ENCODE measurements at regions not wholly inside any gene's neighbourhood (a gene's known extent, or its start where the extent isn't known, plus 50 kb on each side); places are given as distances from the start of the nearest gene placed in this dataset.

DNA sequence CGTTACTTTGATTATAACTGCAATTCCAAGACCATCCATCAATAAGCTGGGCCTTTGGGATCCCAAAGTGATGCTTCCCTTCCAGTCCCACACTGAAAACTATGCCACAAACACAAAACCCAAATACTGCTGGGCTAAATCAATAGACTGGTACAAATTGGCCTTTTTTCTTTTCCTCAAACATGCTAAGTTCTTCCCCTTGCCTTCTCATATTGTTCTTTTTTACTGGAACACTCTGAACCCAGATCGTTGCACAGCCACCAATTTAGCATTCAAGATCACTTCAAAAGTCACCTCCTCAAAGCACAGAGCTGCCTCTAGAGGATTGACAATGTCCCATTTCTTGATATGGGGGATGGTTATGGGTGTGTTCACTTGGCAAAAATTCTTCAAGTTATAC lies 66.0 kb downstream of the ACTL7B start:
- H3K18ac ChIP-seq (ENCODE audit: low read depth, low read length): no peak overlapping the region
- dilution Hi-C loops (cut with HindIII; ENCODE audit: low sequenced_read_pairs, unreplicated experiment): no loop called here
- H3K14ac ChIP-seq (replicated peaks; ENCODE audit: low read depth, low read length): no peak overlapping the region
- no peak overlapping the region for H4K8ac ChIP-seq (ENCODE audit: low read depth in 2 of 2, low read length in 2 of 2)
- POLR2A ChIA-PET (ENCODE audit: unreplicated experiment): no interaction called here
- CTCF ChIA-PET: no interaction called here
- H3K23ac ChIP-seq (ENCODE audit: low read depth, low read length): no peak overlapping the region
- H3K27ac ChIP-seq (ENCODE audit: insufficient read depth, low read length): no peak overlapping the region
- WGBS, 2 experiments (ENCODE audit: extremely low coverage in 2 of 2, insufficient read length in 1 of 2): 33% methylated on average over 1 of the region's 2 CpGs; no CpG with 5 or more reads in 1 of the 2 experiments
- no peak overlapping the region for H3K4ac ChIP-seq (ENCODE audit: low read depth, low read length)
- intact Hi-C loops (cut with micrococcal nuclease): no loop called here
- no peak overlapping the region for H2BK5ac ChIP-seq (ENCODE audit: low read depth, low read length, poor library complexity, severe bottlenecking)
- H3K9me1 ChIP-seq (ENCODE audit: insufficient read depth, low read length): no peaks in the 10 kb centered on the region
- BruUV-seq (replicated peaks): no TSS peak
- H4K20me1 ChIP-seq (ENCODE audit: insufficient read depth, low read length): no peaks in the 10 kb centered on the region
- ATAC-seq (ENCODE audit: low read depth): no peak
- H3K4me1 ChIP-seq (ENCODE audit: control insufficient read depth, insufficient read depth, low read length): no peaks in the 10 kb centered on the region
- DNase-seq: no peak
- H4K5ac ChIP-seq (ENCODE audit: low read depth, low read length): no peak overlapping the region
- H2BK15ac ChIP-seq (ENCODE audit: low read depth, low read length): no peak overlapping the region
- H3K4me3 ChIP-seq (ENCODE audit: insufficient read depth, low read depth, low read length): no peak overlapping the region
- no peak overlapping the region for H4K91ac ChIP-seq (ENCODE audit: insufficient read depth, low read depth, low read length)
- no peaks in the 10 kb centered on the region for H3K36me3 ChIP-seq (ENCODE audit: control insufficient read depth, insufficient read depth, low read length)
- no peaks in the 10 kb centered on the region for H3K9me3 ChIP-seq (ENCODE audit: control insufficient read depth, insufficient read depth, low read length)
- in situ Hi-C loops (cut with MboI; ENCODE audit: low sequenced_read_pairs): no loop called here
- TF ChIP-seq RAD21 (IDR thresholded peaks at IDR 0.05; ENCODE audit: low read length) (no peak), POLR2A (IDR thresholded peaks at IDR 0.05; ENCODE audit: low read depth, low read length) (no peak), CEBPB (IDR thresholded peaks at IDR 0.05; ENCODE audit: low read depth, low read length) (no peak), CHD1 (IDR thresholded peaks at IDR 0.05; ENCODE audit: low read depth, low read length) (no peak), MXI1 (IDR thresholded peaks at IDR 0.05; ENCODE audit: borderline replicate concordance, low read depth, low read length) (no peak), FOS (IDR thresholded peaks at IDR 0.05; ENCODE audit: low read depth, low read length) (no peak), NFE2L2 (IDR thresholded peaks at IDR 0.05; ENCODE audit: low read depth, low read length) (no peak), RCOR1 (IDR thresholded peaks at IDR 0.05; ENCODE audit: insufficient replicate concordance, low read length) (no peak), MAZ (IDR thresholded peaks at IDR 0.05; ENCODE audit: borderline replicate concordance, low read depth, low read length) (no peak), RFX5 (IDR thresholded peaks at IDR 0.05; ENCODE audit: low read depth, low read length) (no peak), BHLHE40 (IDR thresholded peaks at IDR 0.05; ENCODE audit: low read depth, low read length) (no peak), SMC3 (IDR thresholded peaks at IDR 0.05; ENCODE audit: low read depth, low read length) (no peak), MAFK (IDR thresholded peaks at IDR 0.05; ENCODE audit: low read depth, low read length) (no peak)
- TF ChIP-seq, protein P1, sequence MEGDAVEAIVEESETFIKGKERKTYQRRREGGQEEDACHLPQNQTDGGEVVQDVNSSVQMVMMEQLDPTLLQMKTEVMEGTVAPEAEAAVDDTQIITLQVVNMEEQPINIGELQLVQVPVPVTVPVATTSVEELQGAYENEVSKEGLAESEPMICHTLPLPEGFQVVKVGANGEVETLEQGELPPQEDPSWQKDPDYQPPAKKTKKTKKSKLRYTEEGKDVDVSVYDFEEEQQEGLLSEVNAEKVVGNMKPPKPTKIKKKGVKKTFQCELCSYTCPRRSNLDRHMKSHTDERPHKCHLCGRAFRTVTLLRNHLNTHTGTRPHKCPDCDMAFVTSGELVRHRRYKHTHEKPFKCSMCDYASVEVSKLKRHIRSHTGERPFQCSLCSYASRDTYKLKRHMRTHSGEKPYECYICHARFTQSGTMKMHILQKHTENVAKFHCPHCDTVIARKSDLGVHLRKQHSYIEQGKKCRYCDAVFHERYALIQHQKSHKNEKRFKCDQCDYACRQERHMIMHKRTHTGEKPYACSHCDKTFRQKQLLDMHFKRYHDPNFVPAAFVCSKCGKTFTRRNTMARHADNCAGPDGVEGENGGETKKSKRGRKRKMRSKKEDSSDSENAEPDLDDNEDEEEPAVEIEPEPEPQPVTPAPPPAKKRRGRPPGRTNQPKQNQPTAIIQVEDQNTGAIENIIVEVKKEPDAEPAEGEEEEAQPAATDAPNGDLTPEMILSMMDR (conservative IDR thresholded peaks at IDR 0.05; ENCODE audit: low read depth, low read length): no peak
- TF ChIP-seq, protein P2, sequence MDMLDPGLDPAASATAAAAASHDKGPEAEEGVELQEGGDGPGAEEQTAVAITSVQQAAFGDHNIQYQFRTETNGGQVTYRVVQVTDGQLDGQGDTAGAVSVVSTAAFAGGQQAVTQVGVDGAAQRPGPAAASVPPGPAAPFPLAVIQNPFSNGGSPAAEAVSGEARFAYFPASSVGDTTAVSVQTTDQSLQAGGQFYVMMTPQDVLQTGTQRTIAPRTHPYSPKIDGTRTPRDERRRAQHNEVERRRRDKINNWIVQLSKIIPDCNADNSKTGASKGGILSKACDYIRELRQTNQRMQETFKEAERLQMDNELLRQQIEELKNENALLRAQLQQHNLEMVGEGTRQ (IDR thresholded peaks at IDR 0.05; ENCODE audit: low read depth, low read length): no peak
- TF ChIP-seq, protein P3, sequence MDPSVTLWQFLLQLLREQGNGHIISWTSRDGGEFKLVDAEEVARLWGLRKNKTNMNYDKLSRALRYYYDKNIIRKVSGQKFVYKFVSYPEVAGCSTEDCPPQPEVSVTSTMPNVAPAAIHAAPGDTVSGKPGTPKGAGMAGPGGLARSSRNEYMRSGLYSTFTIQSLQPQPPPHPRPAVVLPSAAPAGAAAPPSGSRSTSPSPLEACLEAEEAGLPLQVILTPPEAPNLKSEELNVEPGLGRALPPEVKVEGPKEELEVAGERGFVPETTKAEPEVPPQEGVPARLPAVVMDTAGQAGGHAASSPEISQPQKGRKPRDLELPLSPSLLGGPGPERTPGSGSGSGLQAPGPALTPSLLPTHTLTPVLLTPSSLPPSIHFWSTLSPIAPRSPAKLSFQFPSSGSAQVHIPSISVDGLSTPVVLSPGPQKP (IDR thresholded peaks at IDR 0.05; ENCODE audit: borderline replicate concordance, low read depth, low read length): no peak
- H3K9ac ChIP-seq (ENCODE audit: low read depth, low read length): no peak overlapping the region
- H2AK9ac ChIP-seq (replicated peaks; ENCODE audit: low read depth, low read length, poor library complexity): no peak overlapping the region
- no peak overlapping the region for H2AFZ ChIP-seq (replicated peaks; ENCODE audit: low read length, poor library complexity)
- H3K27me3 ChIP-seq (ENCODE audit: control insufficient read depth, insufficient read depth, low read length): no peaks in the 10 kb centered on the region
- H3K56ac ChIP-seq (ENCODE audit: extremely low read depth, insufficient read depth, low read length): no peak overlapping the region
- H3K4me2 ChIP-seq (ENCODE audit: low read depth, low read length): no peak overlapping the region
- no peak overlapping the region for H2BK20ac ChIP-seq (ENCODE audit: low read depth, low read length)
- H3K79me1 ChIP-seq (ENCODE audit: low read depth in 1 of 2, low read length in 2 of 2): no peaks in the 10 kb centered on the region
- H2AK5ac ChIP-seq (ENCODE audit: low read depth, low read length): no peak overlapping the region
- H2BK120ac ChIP-seq (ENCODE audit: low read depth, low read length): no peak overlapping the region
